Lung (tissue), 11 donors: ENCODE measurements at regions not wholly inside any gene's neighbourhood (a gene's known extent, or its start where the extent isn't known, plus 50 kb on each side); places are given as distances from the start of the nearest gene placed in this dataset.

ENCODE experiments used
- ATAC-seq: fragments of 200-7000 bp; cut with Tn5 transposase; one replicate; pipeline ENCODE4 v1.9.1; 2020; ENCODE audit warnings: moderate number of reproducible peaks; ENCODE audit not compliant: insufficient read depth, low FRiP score
- DNase-seq, 3 donors: peaks; one replicate each; pipeline ENCODE4 v3.0.0-alpha.2; 2013 to 2017
- H3K27ac ChIP-seq, 2 donors: one replicate each; pipeline ENCODE4 v1.5.1; 2013; ENCODE audit warnings: mild to moderate bottlenecking in 2 of 2, moderate library complexity in 2 of 2, control low read depth in 1 of 2, inconsistent platforms in 1 of 2, low read depth in 1 of 2, low read length in 1 of 2
- H3K27me3 ChIP-seq, 3 donors: one replicate each; pipeline ENCODE4 v1.5.1; 2013; ENCODE audit warnings: low read length in 2 of 3; ENCODE audit not compliant: control insufficient read depth in 3 of 3, insufficient read depth in 3 of 3
- H3K36me3 ChIP-seq, 4 donors: one replicate each; pipeline ENCODE4 v1.5.1; 2013; ENCODE audit warnings: low read length in 4 of 4, mild to moderate bottlenecking in 1 of 4, moderate library complexity in 1 of 4; ENCODE audit not compliant: control insufficient read depth in 4 of 4, insufficient read depth in 4 of 4
- H3K4me1 ChIP-seq, 5 donors: one replicate each; pipeline ENCODE4 v1.5.1; 2013; ENCODE audit warnings: low read length in 5 of 5, mild to moderate bottlenecking in 2 of 5, moderate library complexity in 1 of 5; ENCODE audit not compliant: control insufficient read depth in 5 of 5, insufficient read depth in 5 of 5
- H3K4me3 ChIP-seq: one replicate; pipeline ENCODE4 v1.5.1; 2013; ENCODE audit warnings: mild to moderate bottlenecking, control low read depth, moderate library complexity
- H3K9ac ChIP-seq, 2 donors: one replicate each; pipeline ENCODE4 v1.5.1; 2013; ENCODE audit warnings: low read length in 2 of 2, control low read depth in 1 of 2; ENCODE audit not compliant: insufficient read depth in 1 of 2
- H3K9me3 ChIP-seq, 4 donors: one replicate each; pipeline ENCODE4 v1.5.1; 2013; ENCODE audit warnings: low read length in 3 of 4, mild to moderate bottlenecking in 1 of 4, moderate library complexity in 1 of 4; ENCODE audit not compliant: control insufficient read depth in 4 of 4, insufficient read depth in 3 of 4
- CTCF ChIP-seq: IDR thresholded peaks from 2 replicates; pipeline ENCODE4 v1.5.1; 2012; ENCODE audit warnings: mild to moderate bottlenecking; ENCODE audit errors: control extremely low read depth, extremely low read depth
- WGBS, 2 donors: extraction: QIAGEN DNeasy Blood & Tissue Kit; methylation state at CpG; one replicate each; pipeline ENCODE4 v1.1.7; 2013; 5-methylcytosine and 5-hydroxymethylcytosine counted together
- donor health status: control.
- donor health status: control.
- donor health status: Bipolar disorder and iron deficiency.
- donor health status: healthy.
- donor health status: DM: yes; HTN: yes; CAD: no.

- 65 to 67% methylated on average over 1 of the region's 1 CpG for WGBS, 2 donors
- ATAC-seq (no peak), DNase-seq (no peak)
- no peak overlapping the region for H3K4me3 ChIP-seq
- H3K9me3 ChIP-seq = peaks cover 0 to 3% (median 0%) of the 10 kb centered on the region in 4 donors
- H3K36me3 ChIP-seq = no peaks in the 10 kb centered on the region
- H3K4me1 ChIP-seq = peaks cover 0 to 5% (median 0%) of the 10 kb centered on the region in 5 donors
- peaks cover 3 to 8% (median 4%) of the 10 kb centered on the region in 3 donors for H3K27me3 ChIP-seq
- TF ChIP-seq CTCF = no peak
- no peak overlapping the region for H3K27ac ChIP-seq
- H3K9ac ChIP-seq = no peak overlapping the region
Observed at GRCh38 chrX:46328133-46328532, 217.1 kb downstream of the ZNF674 start.

GRCh38 chrX:46327566-46328115, 217.6 kb downstream of the ZNF674 start:
- H3K27ac ChIP-seq = peak overlapping the region in 1 of 2 donors; percentile 72
- no peak overlapping the region for H3K4me3 ChIP-seq
- peaks cover 3 to 8% (median 4%) of the 10 kb centered on the region in 3 donors for H3K27me3 ChIP-seq
- peaks cover 0 to 3% (median 0%) of the 10 kb centered on the region in 4 donors for H3K9me3 ChIP-seq
- no peak overlapping the region for H3K9ac ChIP-seq
- no peaks in the 10 kb centered on the region for H3K36me3 ChIP-seq
- ATAC-seq (no peak), DNase-seq (peak; percentile 19 to 50 (median 34))
- peaks cover 0 to 5% (median 0%) of the 10 kb centered on the region in 5 donors for H3K4me1 ChIP-seq
- TF ChIP-seq CTCF = no peak
- WGBS, 2 donors = 28 to 61% methylated on average over 7 of the region's 7 CpGs

GRCh38 chrX:46326161-46326560, 219.1 kb downstream of the ZNF674 start:
- Histone ChIP-seq H3K9ac (no peak overlapping the region), H3K4me3 (no peak overlapping the region), H3K36me3 (no peaks in the 10 kb centered on the region), H3K27ac (peak overlapping the region in 1 of 2 donors; percentile 53), H3K4me1 (peaks cover 0 to 5% (median 0%) of the 10 kb centered on the region in 5 donors), H3K27me3 (peaks cover 3 to 8% (median 7%) of the 10 kb centered on the region in 3 donors), H3K9me3 (no peaks in the 10 kb centered on the region)
- TF ChIP-seq CTCF = no peak
- no peak for ATAC-seq
- no peak for DNase-seq
- 50 to 69% methylated on average over 3 of the region's 3 CpGs for WGBS, 2 donors

- Histone ChIP-seq H3K36me3 (no peaks in the 10 kb centered on the region), H3K27ac (peak overlapping the region; percentile 41 to 79), H3K9ac (no peak overlapping the region), H3K27me3 (peaks cover 3 to 8% (median 3%) of the 10 kb centered on the region in 3 donors), H3K9me3 (no peaks in the 10 kb centered on the region), H3K4me3 (no peak overlapping the region), H3K4me1 (peaks cover 0 to 7% (median 0%) of the 10 kb centered on the region in 5 donors)
- ATAC-seq = peak; percentile 62
- DNase-seq = peak; percentile 26 to 40 (median 33)
- TF ChIP-seq CTCF = no peak
- WGBS, 2 donors = 41 to 79% methylated on average over 5 of the region's 5 CpGs
Observed at GRCh38 chrX:46325312-46325877, 219.8 kb downstream of the ZNF674 start.
